ENCODE measurements at regions not wholly inside any gene's neighbourhood (a gene's known extent, or its start where the extent isn't known, plus 50 kb on each side); places are given as distances from the start of the nearest gene placed in this dataset.
"Not testable (repeated sequence)": the region's sequence is repeated elsewhere in the genome, so short reads cannot be mapped to it uniquely, and the experiment has no call there.

DNA sequence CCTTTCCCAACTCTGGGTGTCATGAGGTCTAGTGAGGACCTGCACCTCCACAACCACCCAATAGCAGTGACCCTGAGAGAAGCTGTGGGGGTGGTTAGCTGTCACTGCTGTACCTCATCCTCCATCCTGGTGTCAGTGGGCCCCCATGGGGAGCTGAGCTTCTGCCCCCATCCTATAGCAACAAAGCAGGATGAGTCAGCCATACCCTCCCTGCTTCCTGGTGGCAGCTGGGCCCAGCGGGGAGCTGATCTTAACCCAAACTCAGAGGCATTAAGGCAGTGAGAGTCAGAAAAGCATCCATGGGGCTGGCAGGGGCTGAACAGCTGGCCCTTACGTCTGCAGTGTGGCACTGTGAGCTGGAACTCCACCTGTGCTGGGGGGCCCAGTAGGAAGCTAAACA is 247.8 kb upstream of the HDAC4 start:
- DNase-seq (ENCODE audit: low read depth), result no peak

DNA sequence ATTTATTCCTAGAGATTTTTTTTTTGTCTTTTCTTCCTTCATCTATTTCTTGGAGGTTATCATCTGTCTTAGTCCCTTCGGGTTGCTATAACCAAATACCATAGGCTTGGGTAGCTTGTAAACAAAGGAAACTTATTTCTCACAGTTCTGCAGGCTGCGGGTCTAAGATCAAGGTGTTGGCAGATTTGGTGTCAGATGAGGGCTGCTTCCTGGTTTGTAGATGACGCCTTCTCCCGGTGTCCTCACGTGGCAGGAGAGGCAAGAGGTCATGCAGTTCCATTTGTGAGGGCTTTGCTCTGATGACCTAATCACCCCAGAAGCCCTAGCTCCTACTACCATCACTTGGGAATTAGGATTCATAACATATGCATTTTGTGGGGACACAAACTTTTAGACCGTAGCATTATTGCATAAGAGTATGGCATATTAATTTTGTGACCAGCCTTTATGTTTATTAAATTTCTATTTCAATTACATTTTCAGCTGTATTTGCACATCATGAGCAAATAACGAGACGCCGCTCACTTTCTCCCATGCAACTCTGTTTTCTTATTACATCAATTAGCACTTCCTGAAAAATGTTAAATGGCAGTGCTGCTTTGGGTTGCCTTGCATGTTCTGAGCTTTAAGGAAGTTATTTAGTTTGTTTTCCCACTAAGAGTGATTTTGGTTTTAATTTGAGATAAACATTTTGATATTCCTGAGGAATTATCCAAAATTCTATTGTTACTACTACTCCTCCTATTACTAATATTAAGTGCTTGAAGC is 246.4 kb upstream of the HDAC4 start:
- no peak for DNase-seq (ENCODE audit: low read depth)

DNA sequence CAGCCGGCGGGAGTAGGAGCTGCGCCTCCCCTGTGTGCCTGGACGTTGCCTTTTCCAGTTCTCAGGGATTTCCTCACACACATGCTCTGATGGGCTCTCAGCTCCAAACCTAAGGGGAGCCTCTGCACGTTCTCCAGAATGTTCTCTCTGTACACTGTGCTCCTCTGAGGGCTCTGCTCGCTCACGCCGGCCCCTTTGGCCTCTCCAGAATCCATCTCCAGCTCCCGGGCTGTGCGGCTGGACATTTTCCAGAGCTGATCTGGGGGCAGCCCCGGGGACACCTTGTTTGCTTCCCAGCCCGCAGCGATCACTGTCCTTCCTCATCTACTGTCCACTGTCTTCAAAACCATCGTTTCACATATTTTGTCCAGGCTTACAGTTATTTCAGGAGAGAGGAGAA is 245.4 kb upstream of the HDAC4 start:
- DNase-seq (ENCODE audit: low read depth), result no peak

DNA sequence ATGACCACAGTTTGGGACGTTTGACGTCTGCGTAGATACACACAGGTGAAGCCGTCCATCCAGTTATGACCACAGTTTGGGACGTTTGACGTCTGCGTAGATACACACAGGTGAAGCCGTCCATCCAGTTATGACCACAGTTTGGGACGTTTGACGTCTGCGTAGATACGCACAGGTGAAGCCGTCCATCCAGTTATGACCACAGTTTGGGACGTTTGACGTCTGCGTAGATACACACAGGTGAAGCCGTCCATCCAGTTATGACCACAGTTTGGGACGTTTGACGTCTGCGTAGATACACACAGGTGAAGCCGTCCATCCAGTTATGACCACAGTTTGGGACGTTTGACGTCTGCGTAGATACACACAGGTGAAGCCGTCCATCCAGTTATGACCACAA is 243.8 kb upstream of the HDAC4 start:
- not testable (repeated sequence) for DNase-seq (ENCODE audit: low read depth)

DNA sequence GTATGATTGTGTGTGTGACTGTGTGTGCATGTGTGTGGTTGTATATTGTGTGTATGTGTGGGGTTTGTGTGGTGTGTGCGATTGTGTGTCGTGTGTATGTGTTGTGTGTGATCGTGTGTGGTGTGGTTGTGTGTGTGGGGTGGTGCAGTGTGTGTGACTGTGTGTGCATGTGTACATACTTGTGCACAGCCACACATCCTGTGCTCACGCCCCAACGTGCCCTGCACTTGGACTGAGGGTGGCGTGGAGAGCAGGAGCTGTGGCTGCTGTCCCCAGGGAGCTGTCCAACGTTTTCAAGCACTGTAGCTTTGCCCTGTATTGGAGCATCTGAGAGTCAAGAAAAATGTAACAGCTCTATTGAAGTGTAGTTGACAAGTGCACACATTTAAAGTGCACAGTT is 243.2 kb upstream of the HDAC4 start:
- DNase-seq (ENCODE audit: low read depth), result no peak

DNA sequence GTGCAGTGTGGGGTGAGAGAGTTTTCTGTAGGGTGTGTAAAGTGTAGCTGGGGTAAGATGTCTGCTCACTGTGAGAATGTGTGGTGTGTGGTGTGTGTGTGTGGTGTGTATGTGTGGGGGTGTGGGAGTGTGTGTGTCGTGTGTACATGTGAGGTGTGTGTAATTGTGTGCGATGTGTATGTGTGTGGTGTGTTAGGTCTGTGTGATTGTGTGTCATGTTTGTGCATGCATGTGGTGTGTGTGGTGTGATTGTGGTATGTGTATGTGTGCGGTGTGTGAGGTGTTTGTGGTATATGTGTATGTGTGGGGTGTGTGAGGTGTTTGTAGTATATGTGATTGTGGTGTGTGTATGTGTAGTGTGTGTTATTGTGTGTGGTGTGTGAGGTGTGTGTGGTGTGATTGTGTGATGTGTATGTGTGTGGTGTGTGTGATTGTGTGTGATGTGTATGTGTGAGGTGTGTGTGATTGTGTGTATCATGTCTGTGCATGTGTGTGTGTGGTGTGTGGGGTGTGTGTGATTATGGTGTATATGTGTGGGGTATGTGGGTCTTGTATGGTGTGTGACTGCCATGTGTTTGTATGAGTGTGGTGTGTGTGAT is 241.7 kb upstream of the HDAC4 start:
- no peak for DNase-seq (ENCODE audit: low read depth)

DNA sequence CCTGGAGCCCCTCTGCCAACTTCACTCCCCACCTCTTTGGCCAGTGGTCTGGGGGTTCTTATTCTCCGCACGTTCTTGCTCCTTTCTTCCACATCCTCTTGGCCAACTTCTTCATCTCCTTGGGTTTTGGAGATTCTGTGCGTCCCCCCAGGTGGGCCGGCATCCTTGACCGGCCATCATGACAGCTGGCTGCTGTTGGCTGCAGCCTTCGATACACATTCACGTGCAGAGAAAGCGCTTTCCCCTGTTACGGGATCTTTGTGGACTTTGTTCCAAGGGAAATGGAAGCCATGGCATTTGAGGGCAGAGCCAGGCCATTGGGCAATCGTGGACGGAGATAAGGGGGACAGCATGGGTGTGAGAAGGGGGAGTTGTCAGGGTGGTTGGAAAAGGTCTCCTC is 241.1 kb upstream of the HDAC4 start:
- not testable (repeated sequence) for DNase-seq (ENCODE audit: low read depth)

DNA sequence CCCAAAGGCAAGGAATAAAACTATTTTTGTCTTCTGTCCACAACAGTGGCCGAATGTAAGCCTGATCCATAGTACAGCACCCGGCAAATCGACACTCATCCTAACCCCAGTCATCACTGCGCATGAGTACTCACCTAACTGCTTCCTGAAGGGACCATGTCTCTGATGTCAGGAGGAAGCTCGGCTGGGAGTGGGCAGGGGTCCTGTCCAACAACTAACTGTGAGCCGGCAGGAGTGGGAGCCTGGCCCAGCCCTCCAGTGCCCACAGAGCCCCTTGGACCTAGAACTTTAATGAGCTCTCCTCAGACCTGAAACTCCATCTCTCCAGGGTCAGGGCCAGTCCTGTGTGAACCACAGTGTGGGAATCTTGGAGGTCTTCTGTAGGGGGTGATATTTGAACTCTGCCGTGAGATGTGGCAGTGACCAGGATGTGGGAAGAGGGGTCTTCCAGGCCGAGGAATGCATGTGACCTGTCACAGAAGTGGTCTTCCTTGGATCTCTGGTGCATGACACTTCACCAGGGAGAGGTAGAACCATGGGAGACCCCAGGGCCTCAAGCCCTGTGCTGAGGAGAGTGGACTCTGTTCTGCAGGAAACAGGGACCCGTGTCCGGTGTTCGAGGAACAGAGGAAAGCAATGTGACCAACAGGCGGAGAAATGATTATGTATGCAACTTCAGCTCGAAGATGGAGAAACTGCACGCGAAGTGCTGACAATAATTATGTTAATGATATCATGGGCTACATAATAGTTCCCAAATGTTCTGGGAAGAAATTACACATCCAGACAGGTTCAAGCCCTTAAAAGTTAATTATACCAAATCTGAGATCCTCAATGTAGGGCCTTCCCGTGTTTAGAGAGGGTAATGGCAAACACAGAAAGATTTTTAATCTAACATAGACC is 240.1 kb upstream of the HDAC4 start:
- no peak for DNase-seq (ENCODE audit: low read depth)

DNA sequence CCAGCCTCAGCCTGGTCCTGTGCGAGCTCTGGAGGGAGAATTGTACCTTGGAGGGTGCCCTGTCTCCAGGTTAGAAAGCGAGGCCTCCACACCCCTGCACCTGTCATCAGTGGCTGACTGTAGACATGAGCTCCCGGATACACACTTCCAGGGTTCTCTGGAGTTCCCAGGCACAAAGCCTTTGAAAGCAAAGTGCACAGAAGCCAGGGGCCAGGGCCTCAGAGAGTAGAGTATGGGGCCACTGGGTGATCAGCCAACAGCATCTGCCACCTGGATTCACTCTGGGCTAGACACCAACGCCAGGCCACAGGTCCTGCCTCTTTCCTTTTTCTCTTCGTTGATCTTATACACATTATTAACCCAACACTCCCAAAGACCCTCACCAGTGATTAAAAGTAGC is 239.4 kb upstream of the HDAC4 start:
- DNase-seq (ENCODE audit: low read depth), result no peak

DNA sequence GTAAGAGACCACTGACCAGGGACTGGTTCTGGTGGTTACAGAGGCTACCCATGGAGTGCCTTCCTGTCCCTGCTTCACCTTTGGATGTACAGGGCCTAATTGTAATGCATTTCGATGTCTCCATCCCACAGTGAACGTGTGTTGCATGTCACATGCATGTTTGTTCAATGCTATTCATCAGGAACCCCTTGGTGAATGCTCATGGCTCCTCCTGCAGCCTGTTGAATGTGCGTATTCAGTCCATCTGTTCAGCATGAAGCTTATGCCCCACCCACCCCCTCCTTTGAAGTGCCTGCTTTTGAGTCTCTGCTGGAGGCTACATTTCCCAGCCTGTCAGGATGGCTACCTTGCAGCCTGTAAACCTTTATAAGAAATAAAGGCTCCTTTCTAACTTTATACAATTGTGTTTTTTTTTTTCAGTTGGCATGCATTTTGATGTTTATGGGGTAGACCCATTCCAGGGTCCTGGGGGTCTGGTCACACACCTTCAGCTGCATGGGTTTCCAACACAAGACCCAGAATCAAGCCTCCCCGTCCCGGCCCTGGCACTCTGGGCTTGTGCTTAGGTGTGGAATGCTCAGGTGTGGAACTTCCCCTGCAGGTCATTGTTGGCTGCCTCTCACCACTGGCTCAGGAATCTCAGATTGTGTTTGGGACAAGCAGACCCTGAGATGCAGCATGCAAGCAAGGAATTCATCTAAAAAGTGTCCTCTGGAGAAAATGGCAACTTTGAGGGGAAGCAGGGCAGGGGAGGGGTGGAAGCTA is 238.8 kb upstream of the HDAC4 start:
- no peak for DNase-seq (ENCODE audit: low read depth)

DNA sequence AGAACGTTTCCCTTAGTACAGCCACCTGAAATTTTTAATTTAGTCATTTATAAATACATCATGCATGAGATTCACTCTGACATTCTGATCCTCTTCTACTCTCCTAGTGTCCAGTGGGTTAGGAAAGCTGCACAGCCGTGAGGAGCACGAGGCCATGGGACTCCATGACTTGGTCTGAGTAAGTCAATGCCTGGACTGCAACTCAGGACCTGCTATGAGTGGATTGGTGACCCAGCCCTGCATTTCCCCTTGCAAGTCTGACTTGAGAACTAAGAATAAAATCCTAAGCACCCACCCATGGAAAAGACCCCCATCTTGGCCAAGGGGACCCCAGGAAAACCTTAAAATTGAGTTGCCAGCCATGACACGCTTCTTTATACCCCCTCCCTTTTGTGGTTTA is 237.6 kb upstream of the HDAC4 start:
- DNase-seq (ENCODE audit: low read depth), result no peak

DNA sequence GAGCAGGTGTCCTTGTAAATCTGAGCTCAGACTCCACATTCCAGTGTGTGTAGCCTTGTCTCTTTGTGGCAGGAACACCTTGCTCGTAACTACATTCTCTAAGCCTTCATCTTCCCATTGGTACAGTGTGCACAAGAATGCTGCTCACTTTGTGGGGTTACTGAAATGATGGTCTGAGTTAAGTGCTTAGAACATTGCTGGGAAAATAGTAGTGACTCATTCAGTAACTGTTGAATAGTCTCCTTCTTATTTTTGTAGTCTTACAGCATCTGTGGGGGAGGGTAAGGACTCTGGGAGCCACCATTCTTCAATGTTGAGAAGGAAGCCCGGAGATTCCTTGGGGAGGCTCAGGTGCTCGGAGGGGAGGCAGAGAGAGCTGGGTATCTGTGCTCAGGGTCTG is 236.0 kb upstream of the HDAC4 start:
- no peak for DNase-seq (ENCODE audit: low read depth)

DNA sequence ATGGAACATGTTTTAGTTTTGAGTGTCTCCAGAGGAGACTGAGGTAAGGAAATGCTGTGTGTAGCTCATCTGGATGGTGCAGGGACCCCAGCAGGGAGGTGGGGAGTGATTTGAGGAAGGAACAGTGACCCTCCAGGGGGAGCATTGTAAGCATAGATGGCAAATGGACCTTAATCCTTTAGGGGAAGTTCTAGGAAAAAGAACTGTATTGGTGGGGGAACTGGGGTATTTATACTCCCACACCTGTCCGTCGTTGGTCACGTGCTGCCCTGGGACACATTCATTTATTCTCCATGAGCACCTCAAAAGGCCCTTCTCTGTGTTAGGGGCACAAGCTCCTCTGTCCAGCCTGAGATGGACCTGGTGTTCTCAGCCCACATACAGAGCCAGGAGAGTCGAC is 233.9 kb upstream of the HDAC4 start:
- no peak for DNase-seq (ENCODE audit: low read depth)

DNA sequence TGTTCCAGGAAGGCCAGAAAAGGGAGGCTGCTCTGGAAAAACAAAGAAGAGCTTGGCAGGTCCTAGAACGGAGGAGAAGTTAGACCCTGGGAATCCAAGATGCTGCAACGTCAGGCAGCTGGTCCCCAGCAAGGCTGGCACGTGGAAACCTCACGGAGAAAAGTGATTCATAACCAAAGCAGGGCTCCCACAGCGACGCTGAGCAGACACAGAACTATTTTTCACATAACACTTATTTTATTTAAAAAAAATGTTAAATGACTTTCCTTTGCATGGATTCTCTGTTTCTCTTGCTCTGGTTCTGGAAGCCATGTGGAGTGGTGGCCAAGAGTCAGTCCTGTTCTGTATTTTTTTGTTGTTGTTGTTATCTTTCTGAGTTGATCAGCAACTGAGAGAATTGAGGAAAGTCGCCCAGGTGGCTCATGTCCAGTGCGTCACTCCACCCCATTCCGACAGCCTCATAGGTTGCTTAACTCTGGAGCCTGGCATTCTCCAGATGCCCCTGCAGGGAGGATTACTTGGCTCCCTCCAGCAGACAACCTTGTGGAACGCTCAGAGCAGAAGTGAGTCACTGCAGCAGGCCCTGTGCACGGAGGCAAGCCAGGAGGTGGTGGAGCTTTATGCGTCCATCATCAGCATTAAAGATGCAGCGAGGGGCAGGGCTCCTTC is 229.9 kb upstream of the HDAC4 start:
- DNase-seq (ENCODE audit: low read depth), result peak; percentile 83

DNA sequence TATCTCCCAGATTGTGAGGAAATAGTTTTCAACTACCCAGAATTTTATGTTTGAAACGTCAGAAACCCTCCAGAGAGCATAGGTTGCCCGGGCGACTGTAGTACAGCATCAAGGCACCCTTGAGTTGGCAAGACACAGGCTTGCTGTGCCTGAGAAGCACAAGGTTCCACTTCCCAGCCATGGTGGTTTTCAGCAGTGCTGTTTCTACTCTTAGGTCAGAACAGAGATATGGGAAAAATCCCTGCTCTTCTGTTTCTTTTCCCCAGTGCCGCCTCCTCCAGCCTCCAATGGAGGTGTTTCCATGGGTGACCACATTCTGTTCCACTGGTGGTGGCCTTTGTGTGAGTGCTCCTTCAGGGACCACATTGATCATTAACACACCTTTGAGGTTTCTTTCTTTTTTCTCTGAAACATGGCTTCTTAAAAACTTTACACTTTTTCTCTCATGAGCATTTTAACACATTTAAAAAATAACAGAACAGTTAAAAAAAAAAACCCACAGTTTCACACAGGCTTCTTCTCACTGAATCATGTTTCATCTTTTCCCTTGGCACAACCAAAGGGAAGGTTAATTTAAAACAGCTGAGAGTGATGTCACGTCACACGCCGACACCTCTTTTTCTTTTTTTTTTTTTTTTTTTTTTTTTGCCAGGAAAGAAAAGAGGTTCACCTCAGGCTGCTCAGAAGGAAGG is 229.3 kb upstream of the HDAC4 start:
- no peak for DNase-seq (ENCODE audit: low read depth)

DNA sequence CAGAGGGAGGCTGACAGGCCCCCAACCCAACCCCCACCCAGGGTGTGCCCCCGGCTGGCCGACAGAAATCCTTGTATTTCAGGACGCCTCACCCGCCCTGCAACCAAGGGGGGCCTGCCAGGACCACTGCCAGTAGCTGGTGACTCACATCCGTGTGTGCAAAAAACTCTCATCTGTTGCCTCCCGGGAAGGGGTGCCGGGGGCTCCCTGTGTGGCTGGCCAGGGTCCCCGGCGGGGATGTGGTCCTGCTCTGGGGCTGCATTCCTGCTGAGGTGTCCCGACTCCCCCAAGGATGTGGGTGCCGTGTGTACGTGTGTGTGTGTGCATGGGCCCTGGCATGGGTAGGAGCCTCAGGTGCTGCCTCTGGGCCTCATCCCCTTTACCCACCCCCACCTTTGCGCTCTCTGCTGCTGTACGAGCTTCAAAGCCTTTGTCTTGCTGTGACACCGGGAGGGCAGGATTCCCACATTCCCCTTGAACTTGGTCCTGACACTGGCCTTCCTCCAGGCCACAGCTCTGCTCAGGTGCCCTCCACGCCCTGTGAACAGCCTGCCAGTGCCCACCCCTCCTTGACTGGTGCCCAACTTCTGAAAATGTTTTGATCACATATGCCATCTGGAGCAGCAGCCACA is 226.3 kb upstream of the HDAC4 start:
- no peak for DNase-seq (ENCODE audit: low read depth)

DNA sequence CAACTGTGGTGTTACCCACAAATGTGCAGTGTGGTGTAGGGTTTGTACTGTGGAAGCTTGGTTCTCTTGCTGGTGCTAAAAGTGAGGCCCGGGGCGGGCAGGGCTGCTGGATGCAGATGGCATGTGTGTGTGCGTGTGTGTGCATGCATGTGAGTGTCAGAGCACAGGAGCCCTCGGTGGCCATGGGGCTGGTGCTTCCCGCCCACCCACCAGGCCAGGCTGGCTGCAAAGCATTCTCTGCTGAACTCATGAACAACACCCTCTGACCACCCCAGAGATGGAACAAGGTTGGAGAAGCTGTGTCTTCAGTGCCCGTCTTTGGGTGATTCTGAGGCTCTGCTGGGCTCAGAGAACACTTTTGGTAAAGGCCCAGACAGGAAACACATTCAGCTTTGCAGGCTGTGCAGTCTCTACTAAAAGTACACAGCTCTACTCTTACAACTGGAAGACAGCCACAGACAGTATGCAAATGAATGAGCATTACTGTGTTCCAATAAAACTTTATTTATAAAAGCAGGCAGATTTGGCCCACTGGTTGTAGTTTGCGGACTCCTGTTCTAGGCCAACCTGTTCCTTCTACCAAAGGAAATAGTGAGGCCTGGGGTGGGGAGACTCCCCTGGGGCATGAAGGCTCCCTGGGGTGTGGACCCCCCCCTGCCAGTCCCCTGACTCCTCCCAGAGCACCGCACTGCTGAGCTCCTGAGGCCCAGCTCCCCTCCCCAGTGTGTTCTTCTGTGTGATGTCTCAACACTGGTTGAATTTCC is 225.3 kb upstream of the HDAC4 start:
- no peak for DNase-seq (ENCODE audit: low read depth)

DNA sequence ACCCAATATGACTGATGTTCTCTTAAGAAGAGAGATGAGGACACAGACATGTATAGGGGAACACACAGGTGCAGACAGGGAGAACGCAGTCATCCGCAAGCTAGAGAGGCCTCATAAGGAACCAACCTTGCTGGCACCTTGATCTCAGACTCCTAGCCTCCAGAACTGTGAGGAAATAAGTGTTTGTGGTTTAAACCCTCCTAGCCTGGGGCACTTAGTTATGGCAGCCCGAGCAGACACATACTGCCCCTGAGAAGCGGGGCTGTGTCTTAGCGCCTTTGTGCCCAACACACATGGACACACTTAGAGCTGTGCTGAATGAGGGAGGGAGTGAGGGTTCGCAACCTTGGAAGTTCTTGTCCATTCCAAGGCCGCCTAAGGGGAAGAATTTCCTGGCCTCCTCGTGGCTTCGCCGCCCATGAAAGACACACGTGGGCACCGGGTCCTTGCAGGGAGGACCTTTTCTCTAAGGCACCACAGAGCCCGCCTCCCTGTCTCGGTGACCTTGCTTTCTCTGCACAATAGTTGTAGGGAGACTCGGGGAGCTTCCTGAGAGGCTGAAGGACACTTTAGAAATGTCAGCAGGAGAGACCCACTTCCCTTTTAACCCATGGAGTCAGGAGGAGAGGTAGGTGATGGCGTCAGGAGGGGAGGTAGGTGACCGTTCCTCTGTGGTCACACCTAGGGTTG is 224.5 kb upstream of the HDAC4 start:
- no peak for DNase-seq (ENCODE audit: low read depth)

DNA sequence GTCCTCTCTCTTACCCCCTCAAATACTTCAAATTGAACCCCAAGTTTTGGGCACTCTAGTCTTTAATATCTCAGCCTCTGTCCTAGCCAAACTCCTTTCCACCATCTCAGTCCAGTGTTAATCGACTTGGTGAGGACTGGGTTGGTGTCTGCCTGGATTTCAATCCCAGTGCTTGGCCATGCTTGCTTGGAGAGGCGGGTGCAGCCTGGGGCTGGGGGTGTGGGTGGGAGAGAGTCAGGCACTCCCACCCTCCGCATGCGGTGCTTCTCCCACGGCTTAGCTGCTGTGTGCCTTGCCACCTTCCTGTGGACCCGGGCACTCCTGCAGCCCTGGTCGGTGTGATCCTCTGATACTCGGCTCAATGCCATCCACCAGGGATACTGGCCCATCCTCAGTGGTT is 220.8 kb upstream of the HDAC4 start:
- no peak for DNase-seq (ENCODE audit: low read depth)
